GM12865 (cell line): ENCODE measurements at regions not wholly inside any gene's neighbourhood (a gene's known extent, or its start where the extent isn't known, plus 50 kb on each side); places are given as distances from the start of the nearest gene placed in this dataset.

ENCODE experiments used
- DNase-seq: peaks from one replicate; pipeline ENCODE4 v3.0.0; 2010; ENCODE audit warnings: low read depth
- H3K4me3 ChIP-seq: 2 replicates; pipeline ENCODE4 v1.5.1; 2011; ENCODE audit warnings: mild to moderate bottlenecking, low read depth, low read length, control low read depth
- TF ChIP-seq, protein P1 (sequence below): IDR thresholded peaks from 2 replicates; pipeline ENCODE4 v1.5.1; 2011; ENCODE audit warnings: low read length, control low read depth, low read depth, inconsistent platforms; ENCODE audit not compliant: insufficient read depth; ENCODE audit errors: missing control alignments

GRCh38 chr10:86592413-86592812 lies 61.9 kb upstream of the OPN4 start:
- no peak for DNase-seq
- no peak overlapping the region for H3K4me3 ChIP-seq
- TF ChIP-seq, protein P1, sequence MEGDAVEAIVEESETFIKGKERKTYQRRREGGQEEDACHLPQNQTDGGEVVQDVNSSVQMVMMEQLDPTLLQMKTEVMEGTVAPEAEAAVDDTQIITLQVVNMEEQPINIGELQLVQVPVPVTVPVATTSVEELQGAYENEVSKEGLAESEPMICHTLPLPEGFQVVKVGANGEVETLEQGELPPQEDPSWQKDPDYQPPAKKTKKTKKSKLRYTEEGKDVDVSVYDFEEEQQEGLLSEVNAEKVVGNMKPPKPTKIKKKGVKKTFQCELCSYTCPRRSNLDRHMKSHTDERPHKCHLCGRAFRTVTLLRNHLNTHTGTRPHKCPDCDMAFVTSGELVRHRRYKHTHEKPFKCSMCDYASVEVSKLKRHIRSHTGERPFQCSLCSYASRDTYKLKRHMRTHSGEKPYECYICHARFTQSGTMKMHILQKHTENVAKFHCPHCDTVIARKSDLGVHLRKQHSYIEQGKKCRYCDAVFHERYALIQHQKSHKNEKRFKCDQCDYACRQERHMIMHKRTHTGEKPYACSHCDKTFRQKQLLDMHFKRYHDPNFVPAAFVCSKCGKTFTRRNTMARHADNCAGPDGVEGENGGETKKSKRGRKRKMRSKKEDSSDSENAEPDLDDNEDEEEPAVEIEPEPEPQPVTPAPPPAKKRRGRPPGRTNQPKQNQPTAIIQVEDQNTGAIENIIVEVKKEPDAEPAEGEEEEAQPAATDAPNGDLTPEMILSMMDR, result no peak

- TF ChIP-seq, protein P1, result no peak
Measured at GRCh38 chr10:86594535-86594934, 59.8 kb upstream of the OPN4 start.

GRCh38 chr10:86595496-86595895 lies 58.9 kb upstream of the OPN4 start:
- DNase-seq, result no peak
- TF ChIP-seq, protein P1, result no peak
- H3K4me3 ChIP-seq, result no peak overlapping the region

More at GRCh38 chr10:86594535-86594934, 59.8 kb upstream of the OPN4 start:
- no peak overlapping the region for H3K4me3 ChIP-seq
- DNase-seq, result no peak

DNA sequence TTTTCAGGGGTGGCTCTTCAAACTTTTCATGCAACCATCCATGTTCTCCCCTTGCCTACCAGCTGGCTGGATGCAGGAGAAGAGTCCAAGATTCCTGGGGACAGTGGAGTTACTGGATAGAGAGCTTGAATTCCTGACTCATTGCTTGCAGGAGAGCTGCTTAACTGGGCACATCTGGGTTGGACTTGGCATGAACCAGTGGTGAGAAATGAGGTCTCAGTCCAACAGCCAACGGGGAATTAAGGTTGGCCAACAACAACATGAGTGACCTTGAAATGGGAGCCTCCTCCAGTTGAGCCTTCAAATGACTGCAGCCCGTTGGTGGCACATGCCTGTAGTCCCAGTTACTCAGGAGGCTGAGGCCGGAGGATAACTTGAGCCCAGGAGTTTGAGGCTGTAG lies 58.1 kb upstream of the OPN4 start:
- DNase-seq, result no peak
- TF ChIP-seq, protein P1, result no peak
- H3K4me3 ChIP-seq, result no peak overlapping the region

GRCh38 chr10:86597306-86597705 lies 57.0 kb upstream of the OPN4 start:
- TF ChIP-seq, protein P1, result no peak
- H3K4me3 ChIP-seq, result no peak overlapping the region
- no peak for DNase-seq

DNA sequence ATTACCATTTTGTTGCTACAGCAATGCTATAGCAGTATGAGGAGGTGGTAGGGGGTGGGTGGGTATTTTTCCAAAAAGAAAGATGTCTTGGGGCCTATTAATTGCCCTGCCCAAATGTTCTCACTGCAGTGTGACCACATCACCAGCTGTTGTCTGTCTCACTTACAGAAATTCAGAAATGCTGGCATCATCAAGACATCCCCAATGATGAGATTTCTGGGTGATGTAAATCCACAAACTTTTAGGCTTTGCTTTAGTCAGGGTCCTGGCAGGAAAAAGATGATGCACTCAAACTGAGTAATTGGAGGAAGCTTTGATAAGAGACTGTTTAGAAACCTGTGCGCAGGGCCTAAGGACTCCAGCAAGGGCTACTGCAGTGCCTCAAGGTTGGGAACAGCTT lies 56.2 kb upstream of the OPN4 start:
- TF ChIP-seq, protein P1, result no peak
- DNase-seq, result no peak
- H3K4me3 ChIP-seq, result no peak overlapping the region

DNA sequence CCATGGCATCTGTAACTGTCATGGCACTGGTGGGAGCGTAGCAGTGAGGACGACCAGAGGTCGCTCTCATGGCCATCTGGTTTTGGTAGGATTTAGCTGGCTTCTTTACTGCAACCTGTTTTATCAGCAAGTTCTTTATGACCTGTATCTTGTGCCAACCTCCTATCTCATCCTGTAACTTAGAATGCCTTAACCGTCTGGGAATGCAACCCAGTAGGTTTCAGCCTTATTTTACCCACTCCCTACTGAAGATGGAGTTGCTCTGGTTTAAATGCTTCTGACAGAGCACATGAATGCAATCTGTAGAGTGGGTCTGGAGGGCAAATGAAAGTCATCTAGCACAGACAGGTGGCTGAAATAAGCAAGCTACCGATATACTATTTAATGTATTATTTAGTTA lies 55.3 kb upstream of the OPN4 start:
- H3K4me3 ChIP-seq, result no peak overlapping the region
- TF ChIP-seq, protein P1, result no peak
- DNase-seq, result no peak
